H9 (cell line): ENCODE measurements at regions not wholly inside any gene's neighbourhood (a gene's known extent, or its start where the extent isn't known, plus 50 kb on each side); places are given as distances from the start of the nearest gene placed in this dataset.

Experiments
- DNase-seq: peaks from one replicate; pipeline ENCODE4 v3.0.0-alpha.2; 2017
- H2AFZ ChIP-seq: one replicate; pipeline ENCODE4 v1.6.1; 2013; ENCODE audit warnings: mild to moderate bottlenecking, low read length, control low read depth, moderate library complexity
- H2AK5ac ChIP-seq: 2 replicates; pipeline ENCODE4 v1.6.1; 2013; ENCODE audit warnings: low read length, control low read depth, mixed read lengths; ENCODE audit not compliant: insufficient read length
- H2BK120ac ChIP-seq: one replicate; pipeline ENCODE4 v1.6.1; 2013; ENCODE audit warnings: low read depth, mild to moderate bottlenecking, low read length, control low read depth, inconsistent platforms; ENCODE audit not compliant: poor library complexity, severe bottlenecking
- H2BK12ac ChIP-seq: 2 replicates; pipeline ENCODE4 v1.6.1; 2013; ENCODE audit warnings: low read length, control low read depth, mixed read lengths, low read depth; ENCODE audit not compliant: insufficient read length
- H2BK15ac ChIP-seq: 2 replicates; pipeline ENCODE4 v1.6.1; 2013; ENCODE audit warnings: low read depth, low read length, control low read depth
- H2BK20ac ChIP-seq: one replicate; pipeline ENCODE4 v1.6.1; 2013; ENCODE audit warnings: low read depth, mild to moderate bottlenecking, low read length, control low read depth, inconsistent platforms; ENCODE audit not compliant: poor library complexity, severe bottlenecking
- H2BK5ac ChIP-seq: 2 replicates; pipeline ENCODE4 v1.6.1; 2013; ENCODE audit warnings: low read length, control low read depth, mixed read lengths; ENCODE audit not compliant: insufficient read length
- H3K14ac ChIP-seq: 2 replicates; pipeline ENCODE4 v1.6.1; 2013; ENCODE audit warnings: low read length, control low read depth; ENCODE audit not compliant: insufficient read depth
- H3K18ac ChIP-seq: 2 replicates; pipeline ENCODE4 v1.6.1; 2013; ENCODE audit warnings: low read depth, mild to moderate bottlenecking, mixed read lengths, low read length, control low read depth; ENCODE audit not compliant: insufficient read length
- H3K23ac ChIP-seq: 2 replicates; pipeline ENCODE4 v1.6.1; 2013; ENCODE audit warnings: low read length, control low read depth, mixed read lengths, low read depth; ENCODE audit not compliant: insufficient read length
- H3K23me2 ChIP-seq: 2 replicates; pipeline ENCODE4 v1.6.1; 2013; ENCODE audit warnings: low read depth, mild to moderate bottlenecking, mixed read lengths, low read length, control low read depth; ENCODE audit not compliant: insufficient read length, poor library complexity, severe bottlenecking
- H3K27ac ChIP-seq: 2 replicates; pipeline ENCODE4 v1.5.1; 2013; ENCODE audit warnings: low read length, control low read depth, mixed read lengths, low read depth; ENCODE audit not compliant: insufficient read length
- H3K27me3 ChIP-seq: 2 replicates; pipeline ENCODE4 v1.6.1; 2013; ENCODE audit warnings: low read length, control low read depth, inconsistent platforms; ENCODE audit not compliant: insufficient read depth
- H3K4ac ChIP-seq: 2 replicates; pipeline ENCODE4 v1.6.1; 2013; ENCODE audit warnings: low read depth, mild to moderate bottlenecking, control low read depth, inconsistent platforms, low read length, moderate library complexity
- H3K4me1 ChIP-seq: 2 replicates; pipeline ENCODE4 v1.6.1; 2013; ENCODE audit warnings: low read length, control low read depth, inconsistent platforms; ENCODE audit not compliant: insufficient read depth
- H3K4me2 ChIP-seq: 2 replicates; pipeline ENCODE4 v1.6.1; 2013; ENCODE audit warnings: low read length, control low read depth, mixed read lengths; ENCODE audit not compliant: insufficient read length, insufficient read depth
- H3K56ac ChIP-seq: 2 replicates; pipeline ENCODE4 v1.6.1; 2013; ENCODE audit warnings: low read depth, mild to moderate bottlenecking, mixed read lengths, low read length, control low read depth; ENCODE audit not compliant: insufficient read length
- H3K79me1 ChIP-seq: 2 replicates; pipeline ENCODE4 v1.6.1; 2013; ENCODE audit warnings: low read depth, mild to moderate bottlenecking, moderate library complexity, low read length, control low read depth, inconsistent platforms; ENCODE audit not compliant: insufficient read depth, poor library complexity, severe bottlenecking
- H3K79me2 ChIP-seq: 2 replicates; pipeline ENCODE4 v1.6.1; 2013; ENCODE audit warnings: low read length, control low read depth, inconsistent platforms; ENCODE audit not compliant: insufficient read depth
- H3K9ac ChIP-seq: 2 replicates; pipeline ENCODE4 v1.6.1; 2013; ENCODE audit warnings: low read length, control low read depth, mixed read lengths; ENCODE audit not compliant: insufficient read length; ENCODE audit errors: extremely low read depth
- H3K9me3 ChIP-seq: one replicate; pipeline ENCODE4 v1.6.1; 2013; ENCODE audit warnings: low read depth, low read length, inconsistent platforms; ENCODE audit not compliant: control insufficient read depth
- H3T11ph ChIP-seq: one replicate; pipeline ENCODE4 v1.6.1; 2013; ENCODE audit warnings: mild to moderate bottlenecking, low read length, control low read depth, inconsistent platforms
- H4K20me1 ChIP-seq: one replicate; pipeline ENCODE4 v1.6.1; 2013; ENCODE audit not compliant: control insufficient read depth, insufficient read length, insufficient read depth
- H4K5ac ChIP-seq: 2 replicates; pipeline ENCODE4 v1.6.1; 2013; ENCODE audit warnings: low read depth, mild to moderate bottlenecking, mixed read lengths, low read length, control low read depth; ENCODE audit not compliant: insufficient read length
- H4K8ac ChIP-seq: replicated peaks from 2 replicates; pipeline ENCODE4 v1.6.1; 2013; ENCODE audit warnings: low read length, control low read depth, mixed read lengths, low read depth; ENCODE audit not compliant: insufficient read length
- H4K91ac ChIP-seq: 2 replicates; pipeline ENCODE4 v1.6.1; 2013; ENCODE audit warnings: low read depth, mild to moderate bottlenecking, moderate library complexity, mixed read lengths, low read length, control low read depth; ENCODE audit not compliant: insufficient read length
- H3K27ac Mint-ChIP-seq, 3 experiments: 2 replicates in 2 of 3; 3 replicates in 1 of 3; pipeline ENCODE4 v1.8.0; 2020 to 2021; ENCODE audit warnings: mixed read lengths in 3 of 3, mild to moderate bottlenecking in 1 of 3, moderate library complexity in 1 of 3
- H3K27me3 Mint-ChIP-seq: 2 replicates; pipeline ENCODE4 v1.8.0; 2021; ENCODE audit warnings: low read depth, mild to moderate bottlenecking, moderate library complexity, mixed read lengths
- H3K36me3 Mint-ChIP-seq, 3 experiments: 2 replicates in 2 of 3; 3 replicates in 1 of 3; pipeline ENCODE4 v1.8.0; 2020 to 2021; ENCODE audit warnings: low read depth in 3 of 3, mixed read lengths in 3 of 3; ENCODE audit not compliant: insufficient read depth in 1 of 3
- H3K4me1 Mint-ChIP-seq, 2 experiments: 2 replicates each; pipeline ENCODE4 v1.8.0; 2020; ENCODE audit warnings: mixed read lengths in 2 of 2
- H3K4me3 Mint-ChIP-seq, 2 experiments: 2 replicates in 1 of 2; 3 replicates in 1 of 2; pipeline ENCODE4 v1.8.0; 2020 to 2021; ENCODE audit warnings: mild to moderate bottlenecking in 2 of 2, mixed read lengths in 2 of 2, moderate library complexity in 1 of 2
- H3K9me3 Mint-ChIP-seq, 2 experiments: 2 replicates in 1 of 2; 3 replicates in 1 of 2; pipeline ENCODE4 v1.8.0; 2020; ENCODE audit warnings: mild to moderate bottlenecking in 2 of 2, mixed read lengths in 2 of 2, moderate library complexity in 1 of 2
- WGBS: extraction: QIAGEN DNeasy Blood & Tissue Kit; methylation state at CpG from one replicate; pipeline ENCODE4 v1.1.7; 2013; ENCODE audit warnings: missing lambda C conversion rate, low lambda C conversion rate, mixed read lengths; ENCODE audit not compliant: insufficient read length; ENCODE audit errors: extremely low coverage; 5-methylcytosine and 5-hydroxymethylcytosine counted together
- TF ChIP-seq, protein P1 (sequence below): fragments of 200-600 bp; sonication (generic); conservative IDR thresholded peaks from 3 replicates; pipeline ENCODE4 v1.8.0; 2021; ENCODE audit warnings: antibody characterized with exemption, mild to moderate bottlenecking

GRCh38 chr5:174414315-174414710, 310.1 kb upstream of the MSX2 start:
- DNase-seq, result no peak
- Histone ChIP-seq H4K91ac (no peak overlapping the region), H3K4me2 (no peak overlapping the region), H2BK15ac (no peak overlapping the region), H2AK5ac (no peak overlapping the region), H3K9ac (no peak overlapping the region), H4K8ac (no peak overlapping the region), H3T11ph (no peak overlapping the region), H3K23me2 (peaks cover 4% of the 10 kb centered on the region), H4K20me1 (no peaks in the 10 kb centered on the region), H3K9me3 (no peaks in the 10 kb centered on the region), H2BK12ac (no peak overlapping the region), H2BK5ac (no peak overlapping the region), H3K79me2 (no peaks in the 10 kb centered on the region), H3K56ac (no peak overlapping the region), H2BK20ac (no peak overlapping the region), H4K5ac (no peak overlapping the region), H3K79me1 (no peaks in the 10 kb centered on the region), H3K27ac (no peak overlapping the region), H2BK120ac (no peak overlapping the region), H3K18ac (no peak overlapping the region), H2AFZ (no peak overlapping the region), H3K4ac (no peak overlapping the region), H3K27me3 (no peaks in the 10 kb centered on the region; the same call in 1 of the 2 replicates), H3K14ac (no peak overlapping the region), H3K23ac (no peak overlapping the region), H3K4me1 (no peaks in the 10 kb centered on the region; the same call in 1 of the 2 replicates)
- Mint-ChIP-seq H3K9me3 (no peaks in the 10 kb centered on the region; a peak in 2 of 5 replicates), H3K4me1 (peaks cover 8 to 10% of the 10 kb centered on the region in 2 experiments; a peak in 3 of 4 replicates), H3K27ac (no peak overlapping the region), H3K4me3 (no peak overlapping the region), H3K36me3 (no peaks in the 10 kb centered on the region; a peak in 1 of 7 replicates), H3K27me3 (peaks cover 29% of the 10 kb centered on the region)
- TF ChIP-seq, protein P1, sequence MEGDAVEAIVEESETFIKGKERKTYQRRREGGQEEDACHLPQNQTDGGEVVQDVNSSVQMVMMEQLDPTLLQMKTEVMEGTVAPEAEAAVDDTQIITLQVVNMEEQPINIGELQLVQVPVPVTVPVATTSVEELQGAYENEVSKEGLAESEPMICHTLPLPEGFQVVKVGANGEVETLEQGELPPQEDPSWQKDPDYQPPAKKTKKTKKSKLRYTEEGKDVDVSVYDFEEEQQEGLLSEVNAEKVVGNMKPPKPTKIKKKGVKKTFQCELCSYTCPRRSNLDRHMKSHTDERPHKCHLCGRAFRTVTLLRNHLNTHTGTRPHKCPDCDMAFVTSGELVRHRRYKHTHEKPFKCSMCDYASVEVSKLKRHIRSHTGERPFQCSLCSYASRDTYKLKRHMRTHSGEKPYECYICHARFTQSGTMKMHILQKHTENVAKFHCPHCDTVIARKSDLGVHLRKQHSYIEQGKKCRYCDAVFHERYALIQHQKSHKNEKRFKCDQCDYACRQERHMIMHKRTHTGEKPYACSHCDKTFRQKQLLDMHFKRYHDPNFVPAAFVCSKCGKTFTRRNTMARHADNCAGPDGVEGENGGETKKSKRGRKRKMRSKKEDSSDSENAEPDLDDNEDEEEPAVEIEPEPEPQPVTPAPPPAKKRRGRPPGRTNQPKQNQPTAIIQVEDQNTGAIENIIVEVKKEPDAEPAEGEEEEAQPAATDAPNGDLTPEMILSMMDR, result no peak
- WGBS, result no CpG with 5 or more reads among the region's 1 CpG
